ENCODE measurements at regions not wholly inside any gene's neighbourhood (a gene's known extent, or its start where the extent isn't known, plus 50 kb on each side); places are given as distances from the start of the nearest gene placed in this dataset.

- TF ChIP-seq CTCF (IDR thresholded peaks at IDR 0.05; ENCODE audit: control extremely low read depth in 1 of 3, insufficient read depth in 1 of 3, low read depth in 1 of 3, low read length in 3 of 3) (no peak), HDAC6 (IDR thresholded peaks at IDR 0.05; ENCODE audit: low read depth, low read length) (no peak), ATF3 (IDR thresholded peaks at IDR 0.05; ENCODE audit: insufficient read depth, low read depth, low read length) (no peak)
Observed at GRCh38 chr3:197417441-197417840, 119.0 kb upstream of the DLG1 start.

Data from H1 (cell line).